HCT116 (cell line): ENCODE measurements at regions not wholly inside any gene's neighbourhood (a gene's known extent, or its start where the extent isn't known, plus 50 kb on each side); places are given as distances from the start of the nearest gene placed in this dataset.

Source experiments
- ATAC-seq: fragments of 200-7000 bp; cut with Tn5 transposase; 2 replicates; pipeline ENCODE4 v1.9.1; 2020; ENCODE audit warnings: mild to moderate bottlenecking, moderate library complexity
- BruUV-seq: library from RNA; stranded (reverse); fragments of 400-500 nt; replicated peaks from 2 replicates; lab custom pipeline; 2021; lab: Mats Ljungman, UMichigan
- CTCF ChIA-PET: fragments of 300-600 bp; sonication (Branson Sonifier 250); formaldehyde crosslinking; loops from one replicate; lab custom pipeline; 2021; ENCODE audit warnings: antibody characterized with exemption; lab: Charles Lee
- POLR2A ChIA-PET: fragments of 300-600, 350-600 bp; sonication (Branson Sonifier 250); formaldehyde crosslinking; loops from one replicate; lab custom pipeline; 2021; ENCODE audit warnings: antibody characterized with exemption; lab: Charles Lee
- RAD21 ChIA-PET, 2 experiments: fragments of 300-600 bp; sonication (Branson Sonifier 250); formaldehyde crosslinking; loops; one replicate each; lab custom pipeline; 2023; ENCODE audit warnings: low total read pairs in 2 of 2; ENCODE audit not compliant: uncharacterized antibody in 2 of 2, unreplicated experiment in 2 of 2, low non-redundant PET in 1 of 2; lab: Charles Lee
- DNase-seq: peaks from one replicate; pipeline ENCODE4 v3.0.0-alpha.2; 2010; ENCODE audit warnings: low read depth, low spot score
- H2AFZ ChIP-seq: fragments of 200-600 bp; shearing (Covaris generic), sonication (generic); 2 replicates; pipeline ENCODE4 v1.6.1; 2017; ENCODE audit warnings: low read depth, mixed run types, mixed read lengths, antibody characterized with exemption, low read length; ENCODE audit not compliant: poor library complexity, severe bottlenecking
- H3K27ac ChIP-seq: 2 replicates; pipeline ENCODE4 v1.5.1; 2012; ENCODE audit warnings: low read depth, low read length
- H3K27me3 ChIP-seq: fragments of 200-600 bp; sonication (generic); 2 replicates; pipeline ENCODE4 v1.6.1; 2016; ENCODE audit warnings: mixed run types, low read length, mixed read lengths; ENCODE audit not compliant: insufficient read depth
- H3K36me3 ChIP-seq, 2 experiments: fragments of 200-500 bp in 1 of 2; fragments of 200-600 bp in 1 of 2; sonication (Bioruptor generic) in 1 of 2; sonication (generic) in 1 of 2; 2 replicates each; pipeline versions ENCODE4 v1.5.1 to v1.6.1; 2014 to 2016; ENCODE audit warnings: low read length in 2 of 2, inconsistent platforms in 1 of 2, mixed read lengths in 1 of 2, mixed run types in 1 of 2; ENCODE audit not compliant: insufficient read depth in 2 of 2, control insufficient read depth in 1 of 2
- H3K4me1 ChIP-seq, 2 experiments: fragments of 200-600 bp in 1 of 2; sonication (generic) in 1 of 2; 2 replicates each; pipeline versions ENCODE4 v1.5.1 to v1.6.1; 2012 to 2017; ENCODE audit warnings: low read length in 2 of 2, inconsistent platforms in 1 of 2, mild to moderate bottlenecking in 1 of 2, mixed read lengths in 1 of 2, mixed run types in 1 of 2, moderate library complexity in 1 of 2; ENCODE audit not compliant: insufficient read depth in 2 of 2, control insufficient read depth in 1 of 2
- H3K4me2 ChIP-seq: fragments of 200-600 bp; sonication (generic); 2 replicates; pipeline ENCODE4 v1.6.1; 2017; ENCODE audit warnings: mixed run types, low read length, mixed read lengths
- H3K4me3 ChIP-seq, 2 experiments: fragments of 200-600 bp in 1 of 2; sonication (generic) in 1 of 2; replicated peaks in 1 of 2; 2 replicates each; pipeline ENCODE4 v1.5.1; 2011 to 2016; ENCODE audit warnings: low read length in 2 of 2, control low read depth in 1 of 2, low read depth in 1 of 2, mild to moderate bottlenecking in 1 of 2, mixed read lengths in 1 of 2, mixed run types in 1 of 2
- H3K79me2 ChIP-seq: fragments of 200-600 bp; sonication (generic); 2 replicates; pipeline ENCODE4 v1.6.1; 2017; ENCODE audit warnings: mild to moderate bottlenecking, mixed run types, low read length, moderate library complexity, mixed read lengths; ENCODE audit not compliant: insufficient read depth
- H3K9ac ChIP-seq: fragments of 200-600 bp; sonication (generic); 2 replicates; pipeline ENCODE4 v1.6.1; 2016; ENCODE audit warnings: low read length, mixed read lengths
- H3K9me2 ChIP-seq: fragments of 200-600 bp; sonication (generic), shearing (Covaris generic); 2 replicates; pipeline ENCODE4 v1.6.1; 2017; ENCODE audit warnings: mixed run types, mild to moderate bottlenecking, moderate library complexity; ENCODE audit not compliant: insufficient read depth
- H3K9me3 ChIP-seq, 2 experiments: fragments of 200-500 bp in 1 of 2; fragments of 200-600 bp in 1 of 2; sonication (Bioruptor generic) in 1 of 2; sonication (generic) in 1 of 2; 2 replicates each; pipeline ENCODE4 v1.6.1; 2014 to 2017; ENCODE audit warnings: low read length in 2 of 2, mixed read lengths in 2 of 2, inconsistent platforms in 1 of 2, low read depth in 1 of 2, mild to moderate bottlenecking in 1 of 2, mixed run types in 1 of 2, moderate library complexity in 1 of 2; ENCODE audit not compliant: control insufficient read depth in 1 of 2, insufficient read depth in 1 of 2
- H4K20me1 ChIP-seq: fragments of 200-600 bp; sonication (generic), shearing (Covaris generic); 2 replicates; pipeline ENCODE4 v1.6.1; 2017; ENCODE audit warnings: mixed run types, mild to moderate bottlenecking, moderate library complexity; ENCODE audit not compliant: insufficient read depth
- CEBPB ChIP-seq: IDR thresholded peaks from 2 replicates; pipeline ENCODE4 v1.6.1; 2012; ENCODE audit warnings: low read depth
- EZH2 ChIP-seq: fragments of 200-600 bp; sonication (generic); IDR thresholded peaks from 2 replicates; pipeline ENCODE4 v1.6.1; 2017; ENCODE audit warnings: antibody characterized with exemption, mixed run types
- YY1 ChIP-seq: IDR thresholded peaks from 2 replicates; pipeline ENCODE4 v1.6.1; 2011; ENCODE audit warnings: low read length, low read depth, moderate library complexity, mild to moderate bottlenecking; ENCODE audit not compliant: insufficient replicate concordance; ENCODE audit errors: extremely low read depth
- ZNF274 ChIP-seq: fragments of 200-500 bp; sonication (Bioruptor generic); IDR thresholded peaks from 2 replicates; pipeline ENCODE4 v1.6.1; 2014; ENCODE audit warnings: mild to moderate bottlenecking, low read depth, low read length, inconsistent platforms
- intact Hi-C: fragments of 100-400 bp; cut with micrococcal nuclease; formaldehyde crosslinking; loops from 2 replicates; pipeline ENCODE4 v1.10.0; 2022
- TF ChIP-seq, protein P1 (sequence below): IDR thresholded peaks from 2 replicates; pipeline ENCODE4 v1.6.1; 2012
- TF ChIP-seq, protein P2 (sequence below): IDR thresholded peaks from 2 replicates; pipeline ENCODE4 v1.6.1; 2012; ENCODE audit warnings: low read depth

GRCh38 chr10:31749981-31750840 is 178.4 kb downstream of the ARHGAP12 start:
- intact Hi-C loops, result no loop called here
- TF ChIP-seq, protein P1, sequence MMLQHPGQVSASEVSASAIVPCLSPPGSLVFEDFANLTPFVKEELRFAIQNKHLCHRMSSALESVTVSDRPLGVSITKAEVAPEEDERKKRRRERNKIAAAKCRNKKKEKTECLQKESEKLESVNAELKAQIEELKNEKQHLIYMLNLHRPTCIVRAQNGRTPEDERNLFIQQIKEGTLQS, result no peak
- TF ChIP-seq EZH2 (no peak), YY1 (no peak), ZNF274 (no peak), CEBPB (no peak)
- TF ChIP-seq, protein P2, sequence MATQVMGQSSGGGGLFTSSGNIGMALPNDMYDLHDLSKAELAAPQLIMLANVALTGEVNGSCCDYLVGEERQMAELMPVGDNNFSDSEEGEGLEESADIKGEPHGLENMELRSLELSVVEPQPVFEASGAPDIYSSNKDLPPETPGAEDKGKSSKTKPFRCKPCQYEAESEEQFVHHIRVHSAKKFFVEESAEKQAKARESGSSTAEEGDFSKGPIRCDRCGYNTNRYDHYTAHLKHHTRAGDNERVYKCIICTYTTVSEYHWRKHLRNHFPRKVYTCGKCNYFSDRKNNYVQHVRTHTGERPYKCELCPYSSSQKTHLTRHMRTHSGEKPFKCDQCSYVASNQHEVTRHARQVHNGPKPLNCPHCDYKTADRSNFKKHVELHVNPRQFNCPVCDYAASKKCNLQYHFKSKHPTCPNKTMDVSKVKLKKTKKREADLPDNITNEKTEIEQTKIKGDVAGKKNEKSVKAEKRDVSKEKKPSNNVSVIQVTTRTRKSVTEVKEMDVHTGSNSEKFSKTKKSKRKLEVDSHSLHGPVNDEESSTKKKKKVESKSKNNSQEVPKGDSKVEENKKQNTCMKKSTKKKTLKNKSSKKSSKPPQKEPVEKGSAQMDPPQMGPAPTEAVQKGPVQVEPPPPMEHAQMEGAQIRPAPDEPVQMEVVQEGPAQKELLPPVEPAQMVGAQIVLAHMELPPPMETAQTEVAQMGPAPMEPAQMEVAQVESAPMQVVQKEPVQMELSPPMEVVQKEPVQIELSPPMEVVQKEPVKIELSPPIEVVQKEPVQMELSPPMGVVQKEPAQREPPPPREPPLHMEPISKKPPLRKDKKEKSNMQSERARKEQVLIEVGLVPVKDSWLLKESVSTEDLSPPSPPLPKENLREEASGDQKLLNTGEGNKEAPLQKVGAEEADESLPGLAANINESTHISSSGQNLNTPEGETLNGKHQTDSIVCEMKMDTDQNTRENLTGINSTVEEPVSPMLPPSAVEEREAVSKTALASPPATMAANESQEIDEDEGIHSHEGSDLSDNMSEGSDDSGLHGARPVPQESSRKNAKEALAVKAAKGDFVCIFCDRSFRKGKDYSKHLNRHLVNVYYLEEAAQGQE, result no peak
- H3K4me1 ChIP-seq, result peaks cover 13 to 28% of the 10 kb centered on the region in 2 experiments
- ATAC-seq, result no peak
- ChIA-PET CTCF (no interaction called here), POLR2A (no interaction called here), RAD21 (no interaction called here)
- no TSS peak for BruUV-seq
- H3K9me3 ChIP-seq, result no peaks in the 10 kb centered on the region
- no peak for DNase-seq
- no peak overlapping the region for H3K4me3 ChIP-seq
- H3K4me2 ChIP-seq, result no peak overlapping the region
- H3K27ac ChIP-seq, result no peak overlapping the region
- H3K79me2 ChIP-seq, result no peaks in the 10 kb centered on the region
- no peak overlapping the region for H2AFZ ChIP-seq
- H3K27me3 ChIP-seq, result no peaks in the 10 kb centered on the region
- no peaks in the 10 kb centered on the region for H4K20me1 ChIP-seq
- H3K9ac ChIP-seq, result no peak overlapping the region
- H3K9me2 ChIP-seq, result no peaks in the 10 kb centered on the region
- H3K36me3 ChIP-seq, result no peaks in the 10 kb centered on the region
